Eye (tissue), 1 donor: ENCODE measurements at regions not wholly inside any gene's neighbourhood (a gene's known extent, or its start where the extent isn't known, plus 50 kb on each side); places are given as distances from the start of the nearest gene placed in this dataset.
"Not testable (repeated sequence)": the region's sequence is repeated elsewhere in the genome, so short reads cannot be mapped to it uniquely, and the experiment has no call there.

Experiments used
- DNase-seq: peaks from one replicate; pipeline ENCODE4 v3.0.0-alpha.2; 2015

GRCh38 chr14:89484051-89484844 is 67.2 kb upstream of the FOXN3 start:
- no peak for DNase-seq

GRCh38 chr14:89481196-89481595 is 64.2 kb upstream of the FOXN3 start:
- no peak for DNase-seq

GRCh38 chr14:89480278-89480677 is 63.2 kb upstream of the FOXN3 start:
- no peak for DNase-seq

- DNase-seq, result no peak
These were observed 62.8 kb upstream of the FOXN3 start for GRCh38 chr14:89479802-89480201.

GRCh38 chr14:89477391-89477790 is 60.4 kb upstream of the FOXN3 start:
- DNase-seq, result no peak

GRCh38 chr14:89476354-89476896 is 59.4 kb upstream of the FOXN3 start:
- DNase-seq, result no peak

- no peak for DNase-seq
These were observed 57.4 kb upstream of the FOXN3 start for GRCh38 chr14:89474464-89474863.

GRCh38 chr14:89473989-89474388 is 57.0 kb upstream of the FOXN3 start:
- no peak for DNase-seq

- no peak for DNase-seq
These were observed 56.5 kb upstream of the FOXN3 start for GRCh38 chr14:89473569-89473968.

GRCh38 chr14:89470401-89470800 is 53.4 kb upstream of the FOXN3 start:
- no peak for DNase-seq

GRCh38 chr14:89469210-89470198 is 52.5 kb upstream of the FOXN3 start:
- no peak for DNase-seq

GRCh38 chr14:89468566-89468965 is 51.5 kb upstream of the FOXN3 start:
- DNase-seq, result no peak

- DNase-seq, result not testable (repeated sequence)
These were observed 51.0 kb upstream of the FOXN3 start for GRCh38 chr14:89468030-89468429.

GRCh38 chr14:89466944-89467343 is 49.9 kb upstream of the FOXN3 start:
- no peak for DNase-seq
